Mesenchymal stem cell (in vitro differentiated cells and primary cell): ENCODE measurements at regions not wholly inside any gene's neighbourhood (a gene's known extent, or its start where the extent isn't known, plus 50 kb on each side); places are given as distances from the start of the nearest gene placed in this dataset.

Source experiments
- DNase-seq: peaks from one replicate; pipeline ENCODE4 v3.0.0-alpha.2; 2013
- H2AFZ ChIP-seq: one replicate; pipeline ENCODE4 v1.6.1; 2013; ENCODE audit warnings: low read depth, mild to moderate bottlenecking, control low read depth, inconsistent platforms, low read length, moderate library complexity
- H2AK5ac ChIP-seq: 2 replicates; pipeline ENCODE4 v1.6.1; 2013; ENCODE audit warnings: low read length, moderate library complexity, mild to moderate bottlenecking, inconsistent platforms; ENCODE audit not compliant: severe bottlenecking
- H2BK120ac ChIP-seq: one replicate; pipeline ENCODE4 v1.6.1; 2013; ENCODE audit warnings: low read depth, mild to moderate bottlenecking, inconsistent platforms, low read length, moderate library complexity
- H2BK12ac ChIP-seq, 2 experiments: one replicate each; pipeline ENCODE4 v1.6.1; 2013; ENCODE audit warnings: inconsistent platforms in 2 of 2, low read length in 2 of 2, mild to moderate bottlenecking in 2 of 2, moderate library complexity in 2 of 2, control low read depth in 1 of 2
- H2BK15ac ChIP-seq: one replicate; pipeline ENCODE4 v1.6.1; 2013; ENCODE audit warnings: mild to moderate bottlenecking, low read depth, inconsistent platforms; ENCODE audit not compliant: poor library complexity, severe bottlenecking
- H2BK5ac ChIP-seq: 2 replicates; pipeline ENCODE4 v1.6.1; 2013; ENCODE audit warnings: low read depth, mild to moderate bottlenecking, low read length, control low read depth, inconsistent platforms; ENCODE audit not compliant: poor library complexity, severe bottlenecking
- H3K14ac ChIP-seq, 2 experiments: one replicate each; pipeline ENCODE4 v1.6.1; 2013; ENCODE audit warnings: inconsistent platforms in 2 of 2, low read length in 2 of 2, control low read depth in 1 of 2, mild to moderate bottlenecking in 1 of 2, moderate library complexity in 1 of 2
- H3K18ac ChIP-seq, 2 experiments: one replicate each; pipeline ENCODE4 v1.6.1; 2013; ENCODE audit warnings: inconsistent platforms in 2 of 2, low read length in 2 of 2, control low read depth in 1 of 2, low read depth in 1 of 2, mild to moderate bottlenecking in 1 of 2
- H3K23ac ChIP-seq, 2 experiments: one replicate each; pipeline ENCODE4 v1.6.1; 2013; ENCODE audit warnings: inconsistent platforms in 2 of 2, low read length in 2 of 2, mild to moderate bottlenecking in 2 of 2, moderate library complexity in 2 of 2, control low read depth in 1 of 2
- H3K27ac ChIP-seq: 2 replicates; pipeline ENCODE4 v1.5.1; 2013; ENCODE audit warnings: mild to moderate bottlenecking, moderate library complexity, low read length, control low read depth, inconsistent platforms; ENCODE audit not compliant: poor library complexity, severe bottlenecking
- H3K27me3 ChIP-seq, 2 experiments: 2 replicates each; pipeline versions ENCODE4 v1.6.1 to v1.7.0; 2013; ENCODE audit warnings: low read length in 2 of 2, mild to moderate bottlenecking in 2 of 2, moderate library complexity in 2 of 2, control low read depth in 1 of 2, inconsistent platforms in 1 of 2; ENCODE audit not compliant: control insufficient read depth in 1 of 2, insufficient read depth in 1 of 2
- H3K36me3 ChIP-seq, 2 experiments: 2 replicates each; pipeline versions ENCODE4 v1.6.1 to v1.7.0; 2013; ENCODE audit warnings: low read length in 2 of 2, control low read depth in 1 of 2, inconsistent platforms in 1 of 2, low read depth in 1 of 2, mild to moderate bottlenecking in 1 of 2; ENCODE audit not compliant: insufficient read depth in 2 of 2, control insufficient read depth in 1 of 2
- H3K4ac ChIP-seq, 2 experiments: one replicate each; pipeline ENCODE4 v1.6.1; 2013; ENCODE audit warnings: inconsistent platforms in 2 of 2, low read length in 2 of 2, mild to moderate bottlenecking in 2 of 2, moderate library complexity in 2 of 2, control low read depth in 1 of 2, low read depth in 1 of 2
- H3K4me1 ChIP-seq: 2 replicates; pipeline ENCODE4 v1.6.1; 2013; ENCODE audit warnings: low read depth, low read length, control low read depth; ENCODE audit not compliant: control insufficient read depth, insufficient read depth
- H3K4me2 ChIP-seq: 2 replicates; pipeline ENCODE4 v1.6.1; 2013; ENCODE audit warnings: low read length, mild to moderate bottlenecking, inconsistent platforms; ENCODE audit not compliant: poor library complexity, severe bottlenecking
- H3K4me3 ChIP-seq, 2 experiments: 2 replicates each; pipeline versions ENCODE4 v1.5.1 to v1.7.0; 2013; ENCODE audit warnings: low read length in 2 of 2, mild to moderate bottlenecking in 2 of 2, control low read depth in 1 of 2, low read depth in 1 of 2; ENCODE audit not compliant: insufficient read depth in 1 of 2
- H3K79me1 ChIP-seq: replicated peaks from 2 replicates; pipeline ENCODE4 v1.6.1; 2013; ENCODE audit warnings: mild to moderate bottlenecking, control low read depth, low read length, inconsistent platforms; ENCODE audit not compliant: poor library complexity, severe bottlenecking
- H3K9ac ChIP-seq: 2 replicates; pipeline ENCODE4 v1.7.0; 2013; ENCODE audit warnings: mild to moderate bottlenecking, low read length, moderate library complexity
- H3K9me3 ChIP-seq: 2 replicates; pipeline ENCODE4 v1.7.0; 2013; ENCODE audit warnings: mild to moderate bottlenecking, low read length; ENCODE audit not compliant: control insufficient read depth
- H4K8ac ChIP-seq: one replicate; pipeline ENCODE4 v1.6.1; 2013; ENCODE audit warnings: inconsistent platforms, mild to moderate bottlenecking, low read length, moderate library complexity
- H4K91ac ChIP-seq: one replicate; pipeline ENCODE4 v1.6.1; 2013; ENCODE audit warnings: mild to moderate bottlenecking, low read length, inconsistent platforms
- WGBS: methylation state at CpG from one replicate; pipeline ENCODE4 v1.1.7; 2013; ENCODE audit warnings: mixed read lengths; 5-methylcytosine and 5-hydroxymethylcytosine counted together

- H3K18ac ChIP-seq: peak overlapping the region in 1 of 2 experiments; percentile 1
- no peak for DNase-seq
- H2AFZ ChIP-seq: no peak overlapping the region
- H2AK5ac ChIP-seq: no peak overlapping the region
- peaks cover 14% of the 10 kb centered on the region for H3K4me1 ChIP-seq
- H3K9me3 ChIP-seq: no peaks in the 10 kb centered on the region
- no peak overlapping the region for H3K4me3 ChIP-seq
- no peak overlapping the region for H3K9ac ChIP-seq
- peak overlapping the region; percentile 75 for H4K91ac ChIP-seq
- H3K4me2 ChIP-seq: no peak overlapping the region
- no peak overlapping the region for H3K27ac ChIP-seq
- H2BK5ac ChIP-seq: no peak overlapping the region
- peak overlapping the region; percentile 75 for H2BK15ac ChIP-seq
- no peak overlapping the region for H3K23ac ChIP-seq
- H4K8ac ChIP-seq: no peak overlapping the region
- peak overlapping the region in 1 of 2 experiments; percentile 0 for H2BK12ac ChIP-seq
- no peak overlapping the region for H3K4ac ChIP-seq
- H3K27me3 ChIP-seq: peaks cover 0 to 11% of the 10 kb centered on the region in 2 experiments
- no peaks in the 10 kb centered on the region for H3K79me1 ChIP-seq
- no peaks in the 10 kb centered on the region for H3K36me3 ChIP-seq
- WGBS: 94% methylated on average over 14 of the region's 14 CpGs
- no peak overlapping the region for H3K14ac ChIP-seq
- H2BK120ac ChIP-seq: no peak overlapping the region
These were observed 169.4 kb downstream of the NDUFA12 start for GRCh38 chr12:94834036-94834625.

DNA sequence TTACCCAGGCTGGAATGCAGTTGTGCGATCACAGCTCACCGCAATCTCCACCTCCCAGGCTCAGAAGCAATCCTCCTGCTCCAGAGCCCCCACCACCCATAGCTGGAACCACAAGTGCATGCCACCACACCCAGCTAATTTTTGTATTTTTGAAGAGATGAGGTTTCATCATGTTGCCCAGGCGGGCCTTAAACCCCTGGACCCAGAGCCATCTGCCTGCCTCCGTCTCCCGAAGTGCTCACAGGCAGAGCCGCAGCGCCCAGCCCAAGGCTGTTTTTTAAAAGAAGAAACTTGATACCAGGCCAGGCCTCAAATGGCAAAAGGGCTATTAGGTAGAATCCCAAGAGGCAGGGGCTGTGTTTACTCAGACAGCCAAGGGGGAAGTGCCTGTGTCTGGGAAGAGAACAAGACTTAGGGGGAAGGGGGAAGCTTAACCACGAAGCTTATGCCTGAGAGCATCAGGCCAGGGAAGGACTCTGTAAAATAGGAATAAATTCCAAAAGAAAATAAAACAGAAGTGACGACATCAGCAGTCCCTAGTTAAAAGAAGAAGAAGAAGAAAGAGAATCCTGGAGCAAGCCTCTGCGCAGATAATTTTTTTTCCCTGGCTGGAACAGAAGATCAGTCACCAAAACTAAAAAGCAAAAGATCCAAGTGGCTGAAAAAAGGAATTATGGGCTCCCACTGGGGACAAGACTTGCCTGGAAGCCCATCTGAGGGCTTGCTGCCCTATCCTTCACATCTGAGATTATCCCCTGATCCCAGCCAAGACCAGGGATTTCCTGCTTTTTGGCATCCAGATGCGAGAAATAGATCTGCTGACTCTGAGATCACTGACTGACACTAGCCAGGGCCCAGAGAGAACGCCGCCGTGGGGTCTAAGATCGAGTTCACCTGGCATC is 170.5 kb downstream of the NDUFA12 start:
- H2BK120ac ChIP-seq: no peak overlapping the region
- WGBS: 31% methylated on average over 15 of the region's 15 CpGs
- peak overlapping the region in 1 of 2 experiments; percentile 74 for H3K4ac ChIP-seq
- H3K4me2 ChIP-seq: no peak overlapping the region
- peak overlapping the region in 1 of 2 experiments; percentile 7 for H3K4me3 ChIP-seq
- peak overlapping the region in 1 of 2 experiments; percentile 26 for H3K14ac ChIP-seq
- H3K9me3 ChIP-seq: no peaks in the 10 kb centered on the region
- H2BK15ac ChIP-seq: peak overlapping the region; percentile 36
- H4K8ac ChIP-seq: peak overlapping the region; percentile 80
- peaks cover 0 to 11% of the 10 kb centered on the region in 2 experiments for H3K27me3 ChIP-seq
- peaks cover 14% of the 10 kb centered on the region for H3K4me1 ChIP-seq
- H2BK12ac ChIP-seq: peak overlapping the region; percentile 75 to 77
- H3K23ac ChIP-seq: no peak overlapping the region
- H3K79me1 ChIP-seq: no peaks in the 10 kb centered on the region
- peak overlapping the region; percentile 48 to 59 for H3K18ac ChIP-seq
- H3K27ac ChIP-seq: peak overlapping the region; percentile 61
- H2BK5ac ChIP-seq: no peak overlapping the region
- peak overlapping the region; percentile 77 for H3K9ac ChIP-seq
- H3K36me3 ChIP-seq: no peaks in the 10 kb centered on the region
- H4K91ac ChIP-seq: peak overlapping the region; percentile 67
- peak overlapping the region; percentile 58 for H2AK5ac ChIP-seq
- DNase-seq: peak; percentile 79
- H2AFZ ChIP-seq: peak overlapping the region; percentile 55

GRCh38 chr12:94832105-94832504 is 171.4 kb downstream of the NDUFA12 start:
- Histone ChIP-seq H3K27ac (no peak overlapping the region), H3K27me3 (peaks cover 0 to 11% of the 10 kb centered on the region in 2 experiments), H3K36me3 (no peaks in the 10 kb centered on the region), H3K9ac (no peak overlapping the region), H2BK12ac (peak overlapping the region in 1 of 2 experiments; percentile 50), H2BK120ac (no peak overlapping the region), H4K91ac (no peak overlapping the region), H4K8ac (no peak overlapping the region), H3K4me1 (peaks cover 14% of the 10 kb centered on the region), H2AFZ (no peak overlapping the region), H3K18ac (no peak overlapping the region), H3K9me3 (no peaks in the 10 kb centered on the region), H3K4ac (no peak overlapping the region), H3K4me2 (no peak overlapping the region), H3K14ac (no peak overlapping the region), H2BK5ac (no peak overlapping the region), H3K4me3 (no peak overlapping the region), H2AK5ac (no peak overlapping the region), H3K79me1 (no peaks in the 10 kb centered on the region), H2BK15ac (no peak overlapping the region), H3K23ac (no peak overlapping the region)
- WGBS: 95% methylated on average over 1 of the region's 3 CpGs
- no peak for DNase-seq

DNA sequence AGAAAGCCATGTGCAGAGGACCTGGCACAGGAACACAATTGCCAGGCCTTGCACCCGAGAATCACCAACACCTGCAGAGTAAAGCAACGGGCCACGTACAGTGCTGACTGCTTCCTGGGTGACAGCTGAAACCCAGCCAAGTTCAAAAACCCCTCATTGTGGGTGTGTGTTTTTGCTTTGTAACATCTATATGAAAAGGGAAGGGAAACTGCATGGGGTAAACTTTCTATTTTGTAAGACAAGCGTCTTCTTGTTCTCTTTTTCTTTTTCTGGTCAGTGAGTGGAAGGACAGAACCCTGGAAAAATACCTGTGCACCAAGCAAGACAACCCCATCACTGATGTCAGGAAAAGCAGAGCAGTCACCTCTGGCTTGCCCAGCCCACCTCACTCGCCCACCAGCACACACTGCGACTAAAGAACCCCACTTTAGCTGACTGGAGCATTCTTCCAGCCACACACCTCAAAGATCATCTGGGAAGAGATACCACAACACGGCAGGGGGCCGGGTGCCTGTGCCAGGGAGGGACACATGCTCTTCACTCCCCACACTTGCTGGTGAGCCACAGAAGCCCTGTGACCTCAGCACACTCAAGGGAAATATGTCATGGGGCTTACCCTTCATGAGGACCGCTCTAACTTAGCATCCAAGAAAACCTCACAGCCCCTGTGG is 172.3 kb downstream of the NDUFA12 start:
- peak overlapping the region; percentile 61 for H4K91ac ChIP-seq
- peaks cover 0 to 11% of the 10 kb centered on the region in 2 experiments for H3K27me3 ChIP-seq
- no peak overlapping the region for H3K27ac ChIP-seq
- no peak overlapping the region for H2BK5ac ChIP-seq
- no peak overlapping the region for H3K18ac ChIP-seq
- H2BK15ac ChIP-seq: no peak overlapping the region
- H2AK5ac ChIP-seq: peak overlapping the region; percentile 56
- H2AFZ ChIP-seq: no peak overlapping the region
- no peaks in the 10 kb centered on the region for H3K9me3 ChIP-seq
- no peak overlapping the region for H2BK120ac ChIP-seq
- H3K4me1 ChIP-seq: peaks cover 11% of the 10 kb centered on the region
- H2BK12ac ChIP-seq: no peak overlapping the region
- peak overlapping the region; percentile 41 for H4K8ac ChIP-seq
- no peaks in the 10 kb centered on the region for H3K36me3 ChIP-seq
- no peak overlapping the region for H3K9ac ChIP-seq
- H3K4ac ChIP-seq: no peak overlapping the region
- no peak overlapping the region for H3K23ac ChIP-seq
- no peak overlapping the region for H3K4me2 ChIP-seq
- no peak for DNase-seq
- no peaks in the 10 kb centered on the region for H3K79me1 ChIP-seq
- H3K14ac ChIP-seq: no peak overlapping the region
- H3K4me3 ChIP-seq: no peak overlapping the region
- WGBS: 90% methylated on average over 8 of the region's 9 CpGs
